ENCODE measurements at regions not wholly inside any gene's neighbourhood (a gene's known extent, or its start where the extent isn't known, plus 50 kb on each side); places are given as distances from the start of the nearest gene placed in this dataset.

DNA sequence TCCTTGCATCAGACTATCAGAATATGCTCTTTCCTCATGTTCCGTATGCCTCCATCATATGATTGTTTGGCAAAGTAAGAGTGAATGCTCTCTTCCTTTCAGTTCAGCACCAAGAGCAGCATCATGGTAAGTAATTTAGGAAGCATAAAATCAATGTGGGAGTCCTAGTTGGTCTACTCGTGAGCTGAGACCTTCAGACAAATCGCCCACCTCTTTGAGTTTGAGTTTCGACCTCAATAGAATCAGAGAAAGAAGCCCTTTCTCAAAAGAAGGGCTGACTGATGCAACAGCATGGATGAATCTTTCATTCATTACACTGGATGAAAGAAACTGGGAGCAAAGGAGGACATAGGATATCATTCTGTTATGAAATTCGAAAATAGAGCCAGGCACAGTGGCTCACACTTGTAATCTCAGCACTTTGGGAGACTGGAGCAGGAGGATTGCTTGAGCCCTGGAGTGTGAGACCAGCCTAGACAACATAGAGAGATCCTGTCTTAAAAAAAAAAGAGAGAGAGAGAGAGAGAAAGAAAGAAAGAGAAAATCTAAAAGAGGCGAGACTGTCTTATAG, 112.5 kb downstream of the ZC3H11B start:
- no peak overlapping the region for H3K27ac ChIP-seq
- no peaks in the 10 kb centered on the region for H3K27me3 ChIP-seq (ENCODE audit: insufficient read depth, low read depth)
- TF ChIP-seq CTCF (conservative IDR thresholded peaks at IDR 0.05; ENCODE audit: low read depth, low read length): no peak
- H3K36me3 ChIP-seq (ENCODE audit: insufficient read depth): no peaks in the 10 kb centered on the region
- no peaks in the 10 kb centered on the region for H3K79me2 ChIP-seq (ENCODE audit: insufficient read depth, low read depth)
- no peaks in the 10 kb centered on the region for H4K20me1 ChIP-seq (ENCODE audit: insufficient read depth)
- no peak overlapping the region for H3K4me2 ChIP-seq
- H3K9ac ChIP-seq: no peak overlapping the region
- H3K4me3 ChIP-seq (IDR thresholded peaks at IDR 0.05; ENCODE audit: insufficient read depth, low read depth, low read length): no peak overlapping the region
- H3K4me1 ChIP-seq (ENCODE audit: low read depth, poor library complexity, severe bottlenecking): no peaks in the 10 kb centered on the region
- no peak overlapping the region for H2AFZ ChIP-seq (ENCODE audit: low read depth)

- no peak overlapping the region for H3K4me2 ChIP-seq
- no peak overlapping the region for H3K9ac ChIP-seq
- no peaks in the 10 kb centered on the region for H3K79me2 ChIP-seq (ENCODE audit: insufficient read depth, low read depth)
- no peaks in the 10 kb centered on the region for H3K36me3 ChIP-seq (ENCODE audit: insufficient read depth)
- no peaks in the 10 kb centered on the region for H3K27me3 ChIP-seq (ENCODE audit: insufficient read depth, low read depth)
- H3K27ac ChIP-seq: no peak overlapping the region
- H3K4me3 ChIP-seq (IDR thresholded peaks at IDR 0.05; ENCODE audit: insufficient read depth, low read depth, low read length): no peak overlapping the region
- no peak overlapping the region for H2AFZ ChIP-seq (ENCODE audit: low read depth)
- no peaks in the 10 kb centered on the region for H3K4me1 ChIP-seq (ENCODE audit: low read depth, poor library complexity, severe bottlenecking)
- H4K20me1 ChIP-seq (ENCODE audit: insufficient read depth): no peaks in the 10 kb centered on the region
- no peak for TF ChIP-seq CTCF (conservative IDR thresholded peaks at IDR 0.05; ENCODE audit: low read depth, low read length)
Observed at GRCh38 chr1:219498666-219499065, 114.2 kb downstream of the ZC3H11B start.

DNA sequence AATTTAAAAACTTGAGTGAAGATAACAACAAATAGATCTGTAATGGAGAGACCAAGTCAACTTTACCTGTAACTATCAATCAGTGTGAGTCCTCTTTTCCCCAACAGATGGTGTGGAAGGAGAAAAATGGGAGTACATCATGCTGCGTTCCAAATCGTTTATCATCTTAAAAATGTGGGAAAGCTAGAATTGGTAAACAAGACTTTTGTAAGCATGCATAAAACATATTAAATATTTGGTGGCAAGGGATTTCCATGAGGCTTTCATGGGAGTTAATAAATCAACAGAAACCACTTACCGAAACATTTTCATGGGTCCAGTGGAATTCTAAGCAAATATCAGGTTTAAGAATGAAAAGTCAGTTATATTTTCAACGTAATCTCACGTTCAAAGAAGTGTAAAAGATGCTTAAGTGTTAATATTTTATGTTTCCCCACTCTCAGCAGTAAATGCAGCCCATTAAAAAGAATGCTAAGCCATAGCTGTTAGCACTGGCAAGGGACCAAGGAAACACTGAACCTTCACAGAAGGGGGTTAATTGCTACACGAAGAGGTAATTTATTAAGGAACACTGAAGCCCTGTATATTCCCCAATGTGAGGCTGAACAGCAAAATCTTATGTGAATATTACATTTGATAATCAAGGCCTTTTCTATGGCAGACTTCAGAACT, 117.0 kb downstream of the ZC3H11B start:
- no peaks in the 10 kb centered on the region for H3K27me3 ChIP-seq (ENCODE audit: insufficient read depth, low read depth)
- H3K36me3 ChIP-seq (ENCODE audit: insufficient read depth): no peaks in the 10 kb centered on the region
- no peak for TF ChIP-seq CTCF (conservative IDR thresholded peaks at IDR 0.05; ENCODE audit: low read depth, low read length)
- no peak overlapping the region for H2AFZ ChIP-seq (ENCODE audit: low read depth)
- no peak overlapping the region for H3K4me2 ChIP-seq
- H3K9ac ChIP-seq: no peak overlapping the region
- H3K79me2 ChIP-seq (ENCODE audit: insufficient read depth, low read depth): no peaks in the 10 kb centered on the region
- no peaks in the 10 kb centered on the region for H4K20me1 ChIP-seq (ENCODE audit: insufficient read depth)
- H3K4me1 ChIP-seq (ENCODE audit: low read depth, poor library complexity, severe bottlenecking): no peaks in the 10 kb centered on the region
- no peak overlapping the region for H3K27ac ChIP-seq
- no peak overlapping the region for H3K4me3 ChIP-seq (IDR thresholded peaks at IDR 0.05; ENCODE audit: insufficient read depth, low read depth, low read length)

DNA sequence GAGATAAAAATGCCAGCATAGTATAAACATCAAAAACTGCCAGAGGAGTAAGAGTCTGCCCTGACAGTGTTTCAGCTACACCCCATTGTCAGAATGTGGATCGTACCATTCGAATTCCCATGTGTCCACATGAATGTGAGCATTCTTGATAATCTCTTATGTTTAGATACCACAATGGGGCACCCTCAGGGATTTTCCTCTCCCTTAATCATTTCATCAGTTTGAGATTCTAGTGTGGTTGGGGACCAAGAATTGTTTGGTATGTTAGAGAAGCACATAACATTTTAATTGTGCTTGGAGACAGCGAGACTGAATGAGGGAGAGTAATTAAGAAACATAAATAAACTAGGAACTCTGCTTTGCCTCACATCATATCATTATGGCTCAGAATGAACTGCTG, 120.2 kb downstream of the ZC3H11B start:
- Histone ChIP-seq H3K4me3 (IDR thresholded peaks at IDR 0.05; ENCODE audit: insufficient read depth, low read depth, low read length) (no peak overlapping the region), H3K9ac (no peak overlapping the region), H3K79me2 (ENCODE audit: insufficient read depth, low read depth) (no peaks in the 10 kb centered on the region), H4K20me1 (ENCODE audit: insufficient read depth) (no peaks in the 10 kb centered on the region), H3K27ac (no peak overlapping the region), H3K36me3 (ENCODE audit: insufficient read depth) (no peaks in the 10 kb centered on the region), H3K4me2 (no peak overlapping the region), H2AFZ (ENCODE audit: low read depth) (no peak overlapping the region), H3K27me3 (ENCODE audit: insufficient read depth, low read depth) (no peaks in the 10 kb centered on the region), H3K4me1 (ENCODE audit: low read depth, poor library complexity, severe bottlenecking) (no peaks in the 10 kb centered on the region)
- no peak for TF ChIP-seq CTCF (conservative IDR thresholded peaks at IDR 0.05; ENCODE audit: low read depth, low read length)

Data from KMS-11 (cell line).